ENCODE measurements at regions not wholly inside any gene's neighbourhood (a gene's known extent, or its start where the extent isn't known, plus 50 kb on each side); places are given as distances from the start of the nearest gene placed in this dataset.

- ChIA-PET CTCF (no interaction called here), POLR2A (no interaction called here), RAD21 (ENCODE audit: low non-redundant PET in 1 of 2, low total read pairs in 2 of 2, uncharacterized antibody in 2 of 2, unreplicated experiment in 2 of 2) (no interaction called here)
- DNase-seq (ENCODE audit: low read depth, low spot score) (no peak), ATAC-seq (no peak)
- H3K36me3 ChIP-seq (ENCODE audit: control insufficient read depth in 1 of 2, insufficient read depth in 2 of 2, low read length in 2 of 2) = no peaks in the 10 kb centered on the region
- no peak overlapping the region for H3K27ac ChIP-seq (ENCODE audit: low read depth, low read length)
- H3K4me1 ChIP-seq (ENCODE audit: control insufficient read depth in 1 of 2, insufficient read depth in 2 of 2, low read length in 2 of 2) = peaks cover 0 to 5% of the 10 kb centered on the region in 2 experiments; a peak in 1 of 4 replicates
- H2AFZ ChIP-seq (ENCODE audit: low read depth, low read length, poor library complexity, severe bottlenecking) = no peak overlapping the region
- no peak overlapping the region for H3K4me2 ChIP-seq (ENCODE audit: low read length)
- intact Hi-C loops (cut with micrococcal nuclease) = no loop called here
- BruUV-seq (replicated peaks) = no TSS peak
- H4K20me1 ChIP-seq (ENCODE audit: insufficient read depth) = no peaks in the 10 kb centered on the region
- H3K27me3 ChIP-seq (ENCODE audit: insufficient read depth, low read length) = no peaks in the 10 kb centered on the region
- H3K79me2 ChIP-seq (ENCODE audit: insufficient read depth, low read length) = no peaks in the 10 kb centered on the region
- no peak overlapping the region for H3K9ac ChIP-seq (ENCODE audit: low read length)
- no peaks in the 10 kb centered on the region for H3K9me2 ChIP-seq (ENCODE audit: insufficient read depth)
- no peak overlapping the region for H3K4me3 ChIP-seq (replicated peaks in 1 of 2; ENCODE audit: low read depth in 1 of 2, low read length in 2 of 2)
- TF ChIP-seq POLR2A (IDR thresholded peaks at IDR 0.05; ENCODE audit: borderline replicate concordance, extremely low read depth, insufficient read depth, insufficient read length) (no peak), ATF3 (IDR thresholded peaks at IDR 0.05) (no peak), POLR2AphosphoS5 (IDR thresholded peaks at IDR 0.05; ENCODE audit: low read depth, low read length) (no peak), SP1 (IDR thresholded peaks at IDR 0.05; ENCODE audit: low read depth) (no peak), CEBPB (IDR thresholded peaks at IDR 0.05; ENCODE audit: low read depth) (no peak), CBX3 (IDR thresholded peaks at IDR 0.05; ENCODE audit: low read depth) (no peak), ZNF274 (IDR thresholded peaks at IDR 0.05; ENCODE audit: low read depth, low read length) (no peak)
- TF ChIP-seq, protein P1, sequence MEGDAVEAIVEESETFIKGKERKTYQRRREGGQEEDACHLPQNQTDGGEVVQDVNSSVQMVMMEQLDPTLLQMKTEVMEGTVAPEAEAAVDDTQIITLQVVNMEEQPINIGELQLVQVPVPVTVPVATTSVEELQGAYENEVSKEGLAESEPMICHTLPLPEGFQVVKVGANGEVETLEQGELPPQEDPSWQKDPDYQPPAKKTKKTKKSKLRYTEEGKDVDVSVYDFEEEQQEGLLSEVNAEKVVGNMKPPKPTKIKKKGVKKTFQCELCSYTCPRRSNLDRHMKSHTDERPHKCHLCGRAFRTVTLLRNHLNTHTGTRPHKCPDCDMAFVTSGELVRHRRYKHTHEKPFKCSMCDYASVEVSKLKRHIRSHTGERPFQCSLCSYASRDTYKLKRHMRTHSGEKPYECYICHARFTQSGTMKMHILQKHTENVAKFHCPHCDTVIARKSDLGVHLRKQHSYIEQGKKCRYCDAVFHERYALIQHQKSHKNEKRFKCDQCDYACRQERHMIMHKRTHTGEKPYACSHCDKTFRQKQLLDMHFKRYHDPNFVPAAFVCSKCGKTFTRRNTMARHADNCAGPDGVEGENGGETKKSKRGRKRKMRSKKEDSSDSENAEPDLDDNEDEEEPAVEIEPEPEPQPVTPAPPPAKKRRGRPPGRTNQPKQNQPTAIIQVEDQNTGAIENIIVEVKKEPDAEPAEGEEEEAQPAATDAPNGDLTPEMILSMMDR (IDR thresholded peaks at IDR 0.05 in 2 of 3, conservative IDR thresholded peaks at IDR 0.05 in 1 of 3; ENCODE audit: borderline replicate concordance in 1 of 3, insufficient read depth in 1 of 3, low read depth in 2 of 3, low read length in 2 of 3) = no peak
- H3K9me3 ChIP-seq (ENCODE audit: control insufficient read depth in 1 of 2, insufficient read depth in 1 of 2, low read depth in 1 of 2, low read length in 2 of 2) = peaks cover 3 to 8% of the 10 kb centered on the region in 2 experiments; a peak in 1 of 4 replicates
These were observed 67.0 kb upstream of the MSX1 start for GRCh38 chr4:4792466-4792865.
